ENCODE measurements at regions not wholly inside any gene's neighbourhood (a gene's known extent, or its start where the extent isn't known, plus 50 kb on each side); places are given as distances from the start of the nearest gene placed in this dataset.

DNA sequence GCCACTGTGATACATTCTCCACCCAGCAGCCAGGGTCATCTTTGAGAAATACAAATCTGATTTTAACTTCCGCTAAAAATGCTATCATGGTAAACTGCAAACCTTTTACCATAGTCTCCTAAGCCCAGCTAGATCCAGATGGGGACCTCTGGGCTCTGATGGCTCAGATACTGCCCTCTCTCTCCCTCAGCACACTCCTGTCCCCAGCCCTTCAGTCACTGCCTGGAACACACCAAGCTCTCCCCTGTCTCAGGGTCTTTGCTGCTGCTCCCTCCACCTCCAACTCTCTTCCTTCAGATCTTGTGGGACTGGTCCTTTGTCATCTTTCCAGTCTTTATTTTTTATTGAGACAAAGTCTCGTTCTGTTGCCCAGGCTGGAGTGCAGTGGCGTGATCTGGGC lies 65.1 kb downstream of the SPRY4 start:
- Histone ChIP-seq H3K9me3 (ENCODE audit: severe bottlenecking) (no peaks in the 10 kb centered on the region), H3K27ac (no peak overlapping the region), H3K27me3 (ENCODE audit: insufficient read depth, low read depth, severe bottlenecking) (no peaks in the 10 kb centered on the region), H3K4me3 (ENCODE audit: low read depth, low read length) (no peak overlapping the region), H3K36me3 (no peaks in the 10 kb centered on the region)
- DNase-seq = no peak
- TF ChIP-seq, protein P1, sequence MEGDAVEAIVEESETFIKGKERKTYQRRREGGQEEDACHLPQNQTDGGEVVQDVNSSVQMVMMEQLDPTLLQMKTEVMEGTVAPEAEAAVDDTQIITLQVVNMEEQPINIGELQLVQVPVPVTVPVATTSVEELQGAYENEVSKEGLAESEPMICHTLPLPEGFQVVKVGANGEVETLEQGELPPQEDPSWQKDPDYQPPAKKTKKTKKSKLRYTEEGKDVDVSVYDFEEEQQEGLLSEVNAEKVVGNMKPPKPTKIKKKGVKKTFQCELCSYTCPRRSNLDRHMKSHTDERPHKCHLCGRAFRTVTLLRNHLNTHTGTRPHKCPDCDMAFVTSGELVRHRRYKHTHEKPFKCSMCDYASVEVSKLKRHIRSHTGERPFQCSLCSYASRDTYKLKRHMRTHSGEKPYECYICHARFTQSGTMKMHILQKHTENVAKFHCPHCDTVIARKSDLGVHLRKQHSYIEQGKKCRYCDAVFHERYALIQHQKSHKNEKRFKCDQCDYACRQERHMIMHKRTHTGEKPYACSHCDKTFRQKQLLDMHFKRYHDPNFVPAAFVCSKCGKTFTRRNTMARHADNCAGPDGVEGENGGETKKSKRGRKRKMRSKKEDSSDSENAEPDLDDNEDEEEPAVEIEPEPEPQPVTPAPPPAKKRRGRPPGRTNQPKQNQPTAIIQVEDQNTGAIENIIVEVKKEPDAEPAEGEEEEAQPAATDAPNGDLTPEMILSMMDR (IDR thresholded peaks at IDR 0.05; ENCODE audit: low read depth, low read length) = no peak

DNA sequence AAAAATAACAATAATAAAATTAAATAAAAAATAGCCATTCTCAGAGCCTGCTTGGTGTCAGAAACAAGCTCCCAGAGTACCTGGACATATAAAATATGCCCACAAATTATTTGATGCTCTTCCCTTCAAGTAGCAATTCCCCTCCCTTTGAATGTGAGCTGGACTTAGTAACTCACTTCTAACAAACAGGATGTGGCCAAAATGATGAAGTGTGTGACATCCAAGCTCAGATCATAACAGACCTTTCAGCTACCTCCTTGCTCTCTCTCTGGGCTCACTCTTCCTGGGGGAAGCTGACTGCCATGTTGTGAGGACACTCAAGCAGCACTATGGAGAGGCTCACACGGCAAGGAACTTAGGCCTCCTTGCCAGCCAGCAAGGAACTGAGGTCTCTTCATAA lies 69.0 kb downstream of the SPRY4 start:
- H3K9me3 ChIP-seq (ENCODE audit: severe bottlenecking) = no peaks in the 10 kb centered on the region
- H3K27ac ChIP-seq = no peak overlapping the region
- TF ChIP-seq, protein P1 (IDR thresholded peaks at IDR 0.05; ENCODE audit: low read depth, low read length) = no peak
- no peak overlapping the region for H3K4me3 ChIP-seq (ENCODE audit: low read depth, low read length)
- no peak for DNase-seq
- H3K27me3 ChIP-seq (ENCODE audit: insufficient read depth, low read depth, severe bottlenecking) = no peaks in the 10 kb centered on the region
- no peaks in the 10 kb centered on the region for H3K36me3 ChIP-seq

DNA sequence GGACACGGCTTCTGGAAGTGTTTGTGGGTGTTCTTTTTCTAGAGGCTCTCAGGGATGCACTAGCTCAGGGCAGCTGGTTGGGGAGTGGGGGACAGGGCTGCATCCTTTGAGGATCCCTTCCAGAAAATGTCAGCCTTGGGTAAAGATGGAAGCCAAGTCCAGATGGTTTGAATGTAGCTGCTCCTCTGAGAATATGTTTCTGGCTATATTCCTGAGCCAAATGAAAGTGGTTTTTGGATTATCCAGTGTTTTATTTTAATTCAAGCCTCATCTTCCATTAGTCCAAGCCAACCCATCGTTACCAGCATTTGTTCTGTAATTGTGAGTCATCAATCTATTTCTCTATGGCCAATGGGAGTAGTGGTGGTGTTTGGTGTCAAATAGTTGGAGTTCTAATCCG lies 70.4 kb downstream of the SPRY4 start:
- TF ChIP-seq, protein P1 (IDR thresholded peaks at IDR 0.05; ENCODE audit: low read depth, low read length) = no peak
- H3K27ac ChIP-seq = no peak overlapping the region
- H3K4me3 ChIP-seq (ENCODE audit: low read depth, low read length) = no peak overlapping the region
- DNase-seq = no peak
- no peaks in the 10 kb centered on the region for H3K27me3 ChIP-seq (ENCODE audit: insufficient read depth, low read depth, severe bottlenecking)
- H3K36me3 ChIP-seq = no peaks in the 10 kb centered on the region
- H3K9me3 ChIP-seq (ENCODE audit: severe bottlenecking) = no peaks in the 10 kb centered on the region

DNA sequence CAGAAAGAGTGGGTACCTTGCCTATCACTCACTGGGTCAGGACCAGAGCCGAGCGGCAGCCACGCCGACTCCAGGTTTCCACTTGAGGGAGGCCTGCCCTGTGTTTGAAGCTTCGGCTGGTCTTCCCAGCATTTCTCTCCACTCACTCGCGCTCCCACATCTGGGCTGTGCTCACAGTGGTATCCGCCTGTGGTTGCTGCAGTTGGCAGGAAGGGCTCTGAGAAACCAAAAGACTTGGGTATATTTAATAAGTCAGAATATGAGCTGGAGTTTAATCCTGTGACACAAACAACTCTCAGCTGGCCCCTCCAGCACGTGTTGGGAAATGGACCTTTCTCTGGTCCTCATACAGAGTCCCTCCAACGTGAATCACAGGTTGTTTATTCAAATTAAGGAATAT lies 70.9 kb downstream of the SPRY4 start:
- Histone ChIP-seq H3K4me3 (ENCODE audit: low read depth, low read length) (no peak overlapping the region), H3K36me3 (no peaks in the 10 kb centered on the region), H3K27ac (no peak overlapping the region), H3K27me3 (ENCODE audit: insufficient read depth, low read depth, severe bottlenecking) (no peaks in the 10 kb centered on the region), H3K9me3 (ENCODE audit: severe bottlenecking) (no peaks in the 10 kb centered on the region)
- no peak for DNase-seq
- TF ChIP-seq, protein P1 (IDR thresholded peaks at IDR 0.05; ENCODE audit: low read depth, low read length) = no peak

DNA sequence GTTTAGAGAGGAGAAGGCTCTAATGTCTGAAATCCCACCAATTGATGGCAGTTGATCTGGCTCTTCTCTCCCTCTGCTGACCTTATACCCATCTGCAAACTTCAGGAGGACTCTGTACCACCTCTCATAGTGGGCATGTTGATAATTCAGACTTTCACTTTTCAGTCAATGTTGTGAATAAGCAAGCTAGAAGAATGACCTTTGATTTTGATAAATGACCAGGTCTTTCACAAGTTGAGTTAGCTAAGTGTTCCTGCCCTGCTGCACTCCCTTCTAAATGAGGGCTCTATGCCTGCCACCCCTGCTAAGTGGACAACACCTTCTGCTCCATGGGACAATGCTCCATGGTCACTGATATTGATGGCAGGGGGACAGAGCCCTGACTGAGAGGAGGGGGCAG lies 74.7 kb downstream of the SPRY4 start:
- no peaks in the 10 kb centered on the region for H3K27me3 ChIP-seq (ENCODE audit: insufficient read depth, low read depth, severe bottlenecking)
- no peak for DNase-seq
- no peaks in the 10 kb centered on the region for H3K9me3 ChIP-seq (ENCODE audit: severe bottlenecking)
- H3K27ac ChIP-seq = no peak overlapping the region
- no peak overlapping the region for H3K4me3 ChIP-seq (ENCODE audit: low read depth, low read length)
- no peaks in the 10 kb centered on the region for H3K36me3 ChIP-seq
- TF ChIP-seq, protein P1 (IDR thresholded peaks at IDR 0.05; ENCODE audit: low read depth, low read length) = no peak

DNA sequence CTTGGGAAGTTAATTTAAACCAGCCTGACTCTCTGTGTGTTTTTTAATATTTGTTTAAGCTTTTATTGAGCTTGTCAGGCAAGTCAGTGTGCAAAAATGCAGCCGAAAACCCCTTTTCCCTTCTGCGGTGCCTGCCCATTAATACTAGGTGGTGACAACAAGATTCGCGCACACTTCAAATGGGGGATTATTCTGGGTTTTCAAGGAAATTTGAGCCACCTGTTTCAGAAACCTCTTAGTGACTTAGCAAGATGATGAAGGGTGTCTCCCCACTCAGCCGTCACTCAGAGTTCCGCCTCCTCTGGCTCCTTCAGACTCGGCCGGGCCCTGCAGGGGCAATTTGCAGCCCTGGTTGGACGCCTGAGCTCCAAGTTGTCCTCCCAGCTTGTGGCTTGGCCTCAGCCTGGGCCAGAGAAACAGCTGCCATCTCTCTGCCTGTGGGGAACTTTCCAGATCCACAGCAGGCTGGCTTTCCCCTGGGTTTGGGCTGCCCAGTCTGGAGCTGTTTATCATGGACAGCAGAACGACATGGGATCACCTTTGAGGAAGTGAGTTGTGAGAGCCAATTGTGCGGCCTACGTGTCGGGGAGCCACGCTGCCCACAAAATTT lies 75.9 kb downstream of the SPRY4 start:
- Histone ChIP-seq H3K9me3 (ENCODE audit: severe bottlenecking) (no peaks in the 10 kb centered on the region), H3K36me3 (no peaks in the 10 kb centered on the region), H3K4me3 (ENCODE audit: low read depth, low read length) (no peak overlapping the region), H3K27me3 (ENCODE audit: insufficient read depth, low read depth, severe bottlenecking) (no peaks in the 10 kb centered on the region), H3K27ac (no peak overlapping the region)
- TF ChIP-seq, protein P1 (IDR thresholded peaks at IDR 0.05; ENCODE audit: low read depth, low read length) = no peak
- peak; percentile 67 for DNase-seq

Measured in WERI-Rb-1 (cell line).